ENCODE measurements at regions not wholly inside any gene's neighbourhood (a gene's known extent, or its start where the extent isn't known, plus 50 kb on each side); places are given as distances from the start of the nearest gene placed in this dataset.

DNA sequence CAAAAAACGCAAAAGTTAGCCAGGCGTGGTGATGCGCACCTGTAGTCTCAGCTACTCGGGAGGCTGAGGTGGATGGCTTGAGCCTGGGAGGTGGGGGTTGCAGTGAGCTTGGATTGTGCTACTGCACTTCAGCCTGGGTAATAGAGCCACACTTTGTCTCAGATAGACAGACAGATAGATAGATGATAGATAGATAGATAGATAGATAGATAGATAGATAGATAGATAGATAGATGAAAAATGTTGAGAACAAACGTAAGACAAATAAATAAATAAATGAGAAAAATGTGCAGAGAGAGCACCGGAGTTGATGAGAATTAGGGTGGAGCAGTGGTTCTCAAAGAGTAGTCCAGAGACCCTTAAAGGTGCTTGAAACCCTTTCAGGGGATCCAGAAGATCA lies 58.4 kb upstream of the ARL8B start:
- intact Hi-C loops (cut with DNase I), result no loop called here
- ATAC-seq (no peak), FAIRE-seq (no peak), DNase-seq (no peak)
- Histone ChIP-seq H3K27me3 (no peaks in the 10 kb centered on the region), H3K4me1 (no peaks in the 10 kb centered on the region), H3K27ac (no peak overlapping the region), H3K36me3 (no peaks in the 10 kb centered on the region), H3K9me3 (no peaks in the 10 kb centered on the region), H3K4me3 (no peak overlapping the region)
- no peak for TF ChIP-seq CTCF (IDR thresholded peaks at IDR 0.05)
- 87 to 93% methylated on average over 6 of the region's 6 CpGs for WGBS, 2 donors

DNA sequence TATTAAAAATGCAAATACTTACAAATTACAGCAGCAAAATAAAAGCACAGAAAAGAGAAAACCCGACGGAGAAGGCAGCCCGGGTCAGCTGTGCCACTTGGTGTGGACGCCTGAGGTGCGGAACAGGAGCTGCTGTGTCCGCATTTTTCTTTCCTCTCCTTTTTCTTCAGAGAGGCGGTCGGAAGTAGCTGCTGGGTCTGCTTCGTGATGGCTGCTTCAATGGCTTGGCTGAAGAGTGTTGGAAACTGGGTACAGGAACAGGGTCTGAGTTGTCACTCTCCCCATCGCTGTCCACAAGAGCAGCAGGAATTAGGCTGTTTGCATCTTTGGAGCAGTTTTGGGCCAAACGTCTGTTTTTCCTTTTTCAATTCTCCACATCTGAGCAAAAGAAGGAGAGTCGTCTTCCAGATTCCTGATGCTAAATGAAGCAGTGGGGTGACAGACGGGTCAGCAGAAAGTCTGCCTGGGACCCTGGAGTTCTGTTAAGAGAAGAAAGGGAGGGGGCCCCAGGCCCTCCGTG lies 53.5 kb upstream of the ARL8B start:
- Histone ChIP-seq H3K27ac (no peak overlapping the region), H3K4me3 (no peak overlapping the region), H3K4me1 (no peaks in the 10 kb centered on the region), H3K36me3 (no peaks in the 10 kb centered on the region), H3K27me3 (no peaks in the 10 kb centered on the region), H3K9me3 (no peaks in the 10 kb centered on the region)
- no peak for TF ChIP-seq CTCF (IDR thresholded peaks at IDR 0.05)
- no peak for FAIRE-seq
- no peak for DNase-seq
- no peak for ATAC-seq
- intact Hi-C loops (cut with DNase I), result no loop called here
- 69 to 82% methylated on average over 14 of the region's 14 CpGs for WGBS, 2 donors

DNA sequence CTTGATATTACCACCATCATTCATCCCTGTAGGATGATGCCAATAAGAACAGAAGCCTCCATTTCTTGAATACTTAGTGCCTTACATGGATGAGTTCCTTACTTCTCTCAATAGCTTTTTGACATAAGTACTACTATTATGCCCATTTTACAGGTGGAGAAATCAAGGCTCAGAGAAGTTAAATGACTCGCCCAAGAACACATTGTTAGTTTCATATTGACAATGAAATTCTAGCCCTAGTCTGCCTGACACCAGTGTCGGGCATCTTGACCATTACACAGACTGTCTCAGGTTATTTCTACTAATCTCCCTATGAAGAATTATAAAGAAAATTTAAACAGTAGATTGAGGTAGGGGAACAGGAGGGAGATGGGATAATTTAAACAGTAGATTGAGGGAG lies 52.5 kb upstream of the ARL8B start:
- H3K27me3 ChIP-seq, result no peaks in the 10 kb centered on the region
- DNase-seq (no peak), FAIRE-seq (no peak), ATAC-seq (no peak)
- no peaks in the 10 kb centered on the region for H3K4me1 ChIP-seq
- WGBS, 2 donors, result 71 to 74% methylated on average over 2 of the region's 2 CpGs
- no peaks in the 10 kb centered on the region for H3K36me3 ChIP-seq
- intact Hi-C loops (cut with DNase I), result no loop called here
- no peaks in the 10 kb centered on the region for H3K9me3 ChIP-seq
- no peak overlapping the region for H3K4me3 ChIP-seq
- no peak overlapping the region for H3K27ac ChIP-seq
- TF ChIP-seq CTCF (IDR thresholded peaks at IDR 0.05), result no peak

- Histone ChIP-seq H3K36me3 (no peaks in the 10 kb centered on the region), H3K27ac (no peak overlapping the region), H3K9me3 (no peaks in the 10 kb centered on the region), H3K4me1 (no peaks in the 10 kb centered on the region), H3K4me3 (no peak overlapping the region), H3K27me3 (no peaks in the 10 kb centered on the region)
- TF ChIP-seq CTCF (IDR thresholded peaks at IDR 0.05), result no peak
- intact Hi-C loops (cut with DNase I), result no loop called here
- FAIRE-seq (no peak), ATAC-seq (no peak), DNase-seq (no peak)
- 61 to 72% methylated on average over 7 of the region's 7 CpGs for WGBS, 2 donors
These were observed 51.0 kb upstream of the ARL8B start for GRCh38 chr3:5071061-5071460.

DNA sequence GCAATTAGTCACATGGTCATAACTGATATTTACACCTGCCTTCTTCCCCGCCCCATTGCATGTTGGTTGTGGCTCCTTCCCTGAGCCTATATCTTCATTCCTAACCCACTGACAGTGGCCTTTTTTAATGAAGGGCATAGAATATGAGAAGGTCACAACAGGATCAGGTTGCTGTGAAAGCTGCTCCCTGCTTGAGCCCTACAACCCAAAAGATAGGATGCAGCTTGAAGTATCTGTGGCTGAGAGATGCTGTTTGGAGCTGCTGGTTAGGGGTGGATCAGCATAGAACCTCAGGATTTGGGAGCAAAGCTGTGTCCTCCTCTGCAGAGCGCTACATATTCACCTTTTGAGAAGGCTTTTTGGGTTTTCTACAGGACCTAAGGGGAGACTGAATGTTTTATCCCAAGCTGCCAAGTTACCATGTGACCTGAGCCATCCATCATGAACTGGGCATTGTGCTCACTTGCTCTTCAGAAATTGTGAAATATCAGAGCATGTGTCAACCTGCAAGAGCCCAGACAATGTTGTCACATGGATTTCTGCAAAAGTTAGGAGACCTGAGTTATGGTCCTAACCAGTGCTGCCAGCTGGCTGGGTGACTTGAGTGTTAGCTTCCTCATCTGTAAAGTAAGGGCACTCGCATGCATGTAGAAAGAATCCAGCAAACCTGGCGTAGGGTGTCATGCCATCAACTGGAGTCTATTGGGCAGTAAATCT lies 49.8 kb upstream of the ARL8B start:
- H3K9me3 ChIP-seq, result no peaks in the 10 kb centered on the region
- H3K27ac ChIP-seq, result no peak overlapping the region
- ATAC-seq (peak in 1 of 4 donors; percentile 71), FAIRE-seq (no peak), DNase-seq (no peak)
- TF ChIP-seq CTCF (IDR thresholded peaks at IDR 0.05), result no peak
- 83 to 90% methylated on average over 4 of the region's 4 CpGs for WGBS, 2 donors
- no peaks in the 10 kb centered on the region for H3K27me3 ChIP-seq
- H3K4me1 ChIP-seq, result no peaks in the 10 kb centered on the region
- no peaks in the 10 kb centered on the region for H3K36me3 ChIP-seq
- intact Hi-C loops (cut with DNase I), result no loop called here
- H3K4me3 ChIP-seq, result no peak overlapping the region

Data from pancreas (tissue), 10 donors.